HFFc6 (cell line): ENCODE measurements at regions not wholly inside any gene's neighbourhood (a gene's known extent, or its start where the extent isn't known, plus 50 kb on each side); places are given as distances from the start of the nearest gene placed in this dataset.

Experiments
- DNase-seq: peaks from one replicate; pipeline ENCODE4 v3.0.0-alpha.2; 2018
- H3K27ac Mint-ChIP-seq: 2 replicates; pipeline ENCODE4 v1.8.0; 2020; ENCODE audit warnings: mild to moderate bottlenecking, mixed read lengths
- H3K27me3 Mint-ChIP-seq: 2 replicates; pipeline ENCODE4 v1.8.0; 2021; ENCODE audit warnings: mild to moderate bottlenecking, moderate library complexity, mixed read lengths; ENCODE audit not compliant: insufficient read depth
- H3K36me3 Mint-ChIP-seq: 2 replicates; pipeline ENCODE4 v1.8.0; 2021; ENCODE audit warnings: low read depth, mixed read lengths
- H3K4me1 Mint-ChIP-seq: 2 replicates; pipeline ENCODE4 v1.8.0; 2020; ENCODE audit warnings: low read depth, mixed read lengths
- H3K4me3 Mint-ChIP-seq: 2 replicates; pipeline ENCODE4 v1.8.0; 2020; ENCODE audit warnings: mild to moderate bottlenecking, moderate library complexity, mixed read lengths
- H3K9me3 Mint-ChIP-seq: 2 replicates; pipeline ENCODE4 v1.8.0; 2020; ENCODE audit warnings: mild to moderate bottlenecking, mixed read lengths
- TF ChIP-seq, protein P1 (sequence below): fragments of 200-600 bp; sonication (generic); IDR thresholded peaks from 2 replicates; pipeline ENCODE4 v1.5.0; 2021; ENCODE audit warnings: antibody characterized with exemption, mild to moderate bottlenecking

DNA sequence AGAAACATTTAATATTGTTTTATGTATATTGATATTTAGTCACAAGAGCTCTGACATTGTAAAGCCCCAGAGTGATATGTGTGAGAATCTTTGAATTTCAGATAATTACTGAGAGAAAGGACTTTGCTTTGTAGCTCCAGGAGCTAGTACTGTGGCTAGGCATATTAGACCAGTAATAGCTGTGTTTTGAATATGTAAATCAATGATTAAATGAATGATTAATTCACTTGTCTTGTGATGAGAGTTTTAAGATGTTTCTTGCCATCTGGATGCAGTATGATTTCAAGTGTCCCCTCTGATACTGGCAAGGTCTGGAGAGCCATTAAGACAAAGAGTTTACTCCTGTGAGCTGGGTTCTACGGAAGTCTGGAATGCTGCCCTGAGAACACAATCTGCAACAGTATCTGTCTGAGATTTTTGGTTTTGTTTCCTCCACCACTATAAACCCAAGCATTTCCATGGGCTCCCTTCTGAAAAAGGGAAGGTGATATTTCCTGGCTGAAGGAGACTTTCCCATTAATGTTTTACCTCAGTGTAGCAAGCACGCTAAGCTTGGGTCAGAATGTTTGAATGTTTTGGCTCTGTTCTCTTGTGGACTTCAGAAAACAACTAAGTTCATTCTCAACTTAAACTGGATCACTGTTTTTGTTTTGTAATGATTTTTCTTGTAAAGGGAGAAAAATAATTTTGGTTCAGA lies 61.3 kb upstream of the BICC1 start:
- peaks cover 28% of the 10 kb centered on the region for H3K4me1 Mint-ChIP-seq

DNA sequence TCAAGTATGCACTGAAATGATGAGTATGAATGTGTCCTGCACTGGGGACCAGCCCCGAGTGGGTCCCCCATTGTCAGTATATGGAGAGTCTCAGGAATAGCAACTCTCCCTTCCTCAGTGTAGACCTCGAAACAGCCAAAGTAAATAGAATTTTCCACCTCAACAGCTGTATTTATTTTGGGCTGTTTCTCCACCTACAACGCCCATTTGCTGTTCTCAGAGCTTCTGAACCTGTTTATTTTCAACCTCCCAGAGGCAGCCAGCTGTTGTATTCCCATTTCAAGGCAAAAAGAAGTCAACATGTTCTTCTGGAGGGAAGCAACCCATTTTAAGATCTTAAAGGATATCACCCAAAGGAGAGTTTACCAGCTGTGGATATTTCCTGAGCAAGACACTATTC lies 59.6 kb upstream of the BICC1 start:
- no peak overlapping the region for H3K27ac Mint-ChIP-seq
- TF ChIP-seq, protein P1, sequence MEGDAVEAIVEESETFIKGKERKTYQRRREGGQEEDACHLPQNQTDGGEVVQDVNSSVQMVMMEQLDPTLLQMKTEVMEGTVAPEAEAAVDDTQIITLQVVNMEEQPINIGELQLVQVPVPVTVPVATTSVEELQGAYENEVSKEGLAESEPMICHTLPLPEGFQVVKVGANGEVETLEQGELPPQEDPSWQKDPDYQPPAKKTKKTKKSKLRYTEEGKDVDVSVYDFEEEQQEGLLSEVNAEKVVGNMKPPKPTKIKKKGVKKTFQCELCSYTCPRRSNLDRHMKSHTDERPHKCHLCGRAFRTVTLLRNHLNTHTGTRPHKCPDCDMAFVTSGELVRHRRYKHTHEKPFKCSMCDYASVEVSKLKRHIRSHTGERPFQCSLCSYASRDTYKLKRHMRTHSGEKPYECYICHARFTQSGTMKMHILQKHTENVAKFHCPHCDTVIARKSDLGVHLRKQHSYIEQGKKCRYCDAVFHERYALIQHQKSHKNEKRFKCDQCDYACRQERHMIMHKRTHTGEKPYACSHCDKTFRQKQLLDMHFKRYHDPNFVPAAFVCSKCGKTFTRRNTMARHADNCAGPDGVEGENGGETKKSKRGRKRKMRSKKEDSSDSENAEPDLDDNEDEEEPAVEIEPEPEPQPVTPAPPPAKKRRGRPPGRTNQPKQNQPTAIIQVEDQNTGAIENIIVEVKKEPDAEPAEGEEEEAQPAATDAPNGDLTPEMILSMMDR: no peak
- H3K9me3 Mint-ChIP-seq: peaks cover 13% of the 10 kb centered on the region
- H3K4me1 Mint-ChIP-seq: peaks cover 43% of the 10 kb centered on the region
- DNase-seq: no peak
- H3K4me3 Mint-ChIP-seq: no peak overlapping the region
- H3K36me3 Mint-ChIP-seq: peaks cover 14% of the 10 kb centered on the region
- no peaks in the 10 kb centered on the region for H3K27me3 Mint-ChIP-seq

More for the DNA sequence above, 61.3 kb upstream of the BICC1 start:
- Mint-ChIP-seq H3K27ac (no peak overlapping the region), H3K36me3 (peaks cover 8% of the 10 kb centered on the region), H3K4me3 (no peak overlapping the region), H3K9me3 (peaks cover 8% of the 10 kb centered on the region; the same call in 1 of the 2 replicates), H3K27me3 (no peaks in the 10 kb centered on the region)
- TF ChIP-seq, protein P1: no peak
- no peak for DNase-seq

DNA sequence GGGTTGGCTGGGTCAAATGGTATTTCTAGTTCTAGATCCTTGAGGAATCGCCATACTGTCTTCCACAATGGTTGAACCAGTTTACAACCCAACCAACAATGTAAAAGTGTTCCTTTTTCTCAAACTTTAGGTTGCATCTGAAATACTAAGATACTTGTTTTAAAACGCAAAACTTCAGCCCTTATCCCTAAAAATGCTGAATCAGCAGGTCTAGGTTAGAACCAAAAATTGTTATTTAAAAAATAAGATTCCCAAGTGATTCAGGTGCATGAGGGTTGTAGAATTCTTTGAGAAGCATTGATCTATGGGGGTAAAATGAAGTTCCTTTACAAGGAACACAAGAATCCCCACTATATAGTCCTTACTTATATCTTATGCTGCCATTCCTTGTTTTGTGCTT lies 56.5 kb upstream of the BICC1 start:
- peaks cover 57% of the 10 kb centered on the region for H3K4me1 Mint-ChIP-seq

DNA sequence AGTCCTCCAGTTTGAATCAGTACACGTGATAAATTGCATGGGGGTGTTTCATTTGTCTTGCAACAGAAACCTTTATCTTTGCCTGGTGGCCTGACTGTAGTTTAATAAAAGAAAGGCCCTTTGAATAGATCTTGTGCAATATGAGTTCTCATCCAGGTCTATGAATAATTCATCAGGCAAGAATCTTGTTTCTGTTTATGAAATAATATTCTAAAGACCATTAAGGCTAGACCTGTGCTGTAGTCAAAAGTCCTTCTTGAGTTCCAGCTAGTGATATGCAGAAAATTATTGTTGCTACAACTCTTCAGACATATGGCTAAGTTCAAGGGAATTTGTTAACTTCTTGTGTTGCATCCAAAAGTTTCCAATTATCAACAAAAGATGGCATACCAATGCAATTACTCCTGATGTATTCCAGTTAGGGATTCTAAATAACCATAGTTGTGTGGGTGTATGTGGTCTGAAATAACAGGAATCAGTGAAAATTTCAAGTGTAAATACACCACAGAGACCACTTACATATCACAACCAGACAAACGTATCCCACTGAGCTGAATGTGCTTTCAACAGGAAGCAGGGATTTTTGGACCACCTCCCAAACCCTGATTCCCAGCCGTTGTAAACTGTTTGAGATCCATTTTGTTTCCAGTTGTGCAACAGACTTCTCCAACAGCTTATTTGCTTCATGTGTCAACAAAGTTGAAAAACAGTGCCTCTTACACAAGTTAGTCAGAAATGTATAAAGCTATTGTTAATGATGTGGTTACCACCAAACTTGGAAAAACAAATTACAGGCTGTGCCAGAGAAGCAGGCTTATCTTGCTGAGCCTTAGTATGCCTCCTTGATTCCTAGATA lies 54.7 kb upstream of the BICC1 start:
- Mint-ChIP-seq H3K4me3 (peak overlapping the region; percentile 32), H3K27ac (peak overlapping the region; percentile 78), H3K27me3 (no peaks in the 10 kb centered on the region; the same call in 1 of the 2 replicates), H3K4me1 (peaks cover 49% of the 10 kb centered on the region), H3K36me3 (peaks cover 23% of the 10 kb centered on the region), H3K9me3 (peaks cover 18% of the 10 kb centered on the region)
- TF ChIP-seq, protein P1: no peak
- peak; percentile 85 for DNase-seq

More for the DNA sequence above, 56.5 kb upstream of the BICC1 start:
- Mint-ChIP-seq H3K4me3 (no peak overlapping the region), H3K9me3 (peaks cover 10% of the 10 kb centered on the region), H3K36me3 (peaks cover 18% of the 10 kb centered on the region), H3K27ac (no peak overlapping the region), H3K27me3 (no peaks in the 10 kb centered on the region)
- TF ChIP-seq, protein P1: no peak
- DNase-seq: no peak

DNA sequence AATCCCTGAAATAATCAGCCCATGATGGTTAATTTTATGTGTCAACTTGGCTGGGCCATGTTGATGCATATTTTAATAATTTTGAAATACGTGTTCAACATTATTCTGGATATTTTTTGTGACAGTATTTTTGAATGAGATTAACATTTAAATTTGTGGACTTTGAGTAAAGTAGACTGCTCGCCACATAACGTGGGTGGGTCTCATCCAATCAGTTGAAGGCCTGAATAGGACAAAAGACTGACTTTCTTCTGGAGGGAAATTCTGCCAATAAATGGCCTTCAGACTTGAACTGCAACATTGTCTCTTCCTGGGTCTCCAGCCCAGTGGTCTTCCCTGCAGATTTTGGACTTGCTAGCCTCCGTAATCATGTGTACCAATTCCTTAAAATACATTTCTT lies 53.6 kb upstream of the BICC1 start:
- peaks cover 19% of the 10 kb centered on the region for H3K9me3 Mint-ChIP-seq
- no peaks in the 10 kb centered on the region; the same call in 1 of the 2 replicates for H3K27me3 Mint-ChIP-seq
- TF ChIP-seq, protein P1: no peak
- no peak overlapping the region; the same call in 1 of the 2 replicates for H3K27ac Mint-ChIP-seq
- H3K36me3 Mint-ChIP-seq: peaks cover 23% of the 10 kb centered on the region
- no peak overlapping the region for H3K4me3 Mint-ChIP-seq
- H3K4me1 Mint-ChIP-seq: peaks cover 38% of the 10 kb centered on the region
- no peak for DNase-seq
